HepG2 (cell line): ENCODE measurements at regions not wholly inside any gene's neighbourhood (a gene's known extent, or its start where the extent isn't known, plus 50 kb on each side); places are given as distances from the start of the nearest gene placed in this dataset.
A peak's percentile ranks its signal among the peaks of the same experiment; 100 is the strongest.

Experiments used
- CEBPG ChIP-seq: IDR thresholded peaks from 2 replicates; pipeline ENCODE4 v1.6.1; 2016
- ELK4 ChIP-seq: sonication (generic); formaldehyde crosslinking; IDR thresholded peaks from 2 replicates; pipeline ENCODE4 v1.9.0; 2021; ENCODE audit warnings: missing genetic modification reagents, borderline replicate concordance
- ESRRA ChIP-seq: sonication (generic); formaldehyde crosslinking; IDR thresholded peaks from 2 replicates; pipeline ENCODE4 v1.5.1; 2020; ENCODE audit warnings: mild to moderate bottlenecking, low read depth, missing genetic modification reagents
- MXD3 ChIP-seq: IDR thresholded peaks from 2 replicates; pipeline ENCODE4 v1.6.1; 2016; ENCODE audit warnings: mild to moderate bottlenecking, missing biosample characterization, missing genetic modification reagents
- NPAS2 ChIP-seq: sonication (generic); formaldehyde crosslinking; IDR thresholded peaks from 2 replicates; pipeline ENCODE4 v1.8.0; 2022; ENCODE audit warnings: mild to moderate bottlenecking, missing genetic modification reagents, borderline replicate concordance
- NR0B2 ChIP-seq: sonication (generic); formaldehyde crosslinking; IDR thresholded peaks from 2 replicates; pipeline ENCODE4 v1.4.0; 2020; ENCODE audit warnings: mild to moderate bottlenecking, missing genetic modification reagents
- REST ChIP-seq, 2 experiments: IDR thresholded peaks; 2 replicates each; pipeline ENCODE4 v1.6.1; 2011 to 2012; ENCODE audit warnings: low read length in 2 of 2, borderline replicate concordance in 1 of 2, low read depth in 1 of 2, mild to moderate bottlenecking in 1 of 2, moderate library complexity in 1 of 2
- TBX2 ChIP-seq: sonication (generic); formaldehyde crosslinking; IDR thresholded peaks from 2 replicates; pipeline ENCODE4 v1.5.0; 2020; ENCODE audit warnings: missing genetic modification reagents, mild to moderate bottlenecking, borderline replicate concordance
- U2AF1 ChIP-seq: fragments of 200-400 bp; formaldehyde crosslinking; optimal IDR thresholded peaks from 2 replicates; pipeline ENCODE3; 2017; ENCODE audit warnings: mild to moderate bottlenecking, low read depth, low read length
- ZBTB38 ChIP-seq: sonication (generic); formaldehyde crosslinking; IDR thresholded peaks from 2 replicates; pipeline ENCODE4 v1.5.1; 2020; ENCODE audit warnings: mild to moderate bottlenecking, missing genetic modification reagents
- ZBTB46 ChIP-seq: sonication (generic); formaldehyde crosslinking; IDR thresholded peaks from 2 replicates; pipeline ENCODE4 v1.4.0; 2020; ENCODE audit warnings: mild to moderate bottlenecking, missing genetic modification reagents, borderline replicate concordance
- ZFP37 ChIP-seq: sonication (generic); formaldehyde crosslinking; IDR thresholded peaks from 2 replicates; pipeline ENCODE4 v1.4.0; 2020; ENCODE audit warnings: missing genetic modification reagents, borderline replicate concordance
- ZKSCAN5 ChIP-seq: sonication (generic); formaldehyde crosslinking; IDR thresholded peaks from 2 replicates; pipeline ENCODE4 v1.5.1; 2020; ENCODE audit warnings: mild to moderate bottlenecking, missing genetic modification reagents
- ZNF251 ChIP-seq: sonication (generic); formaldehyde crosslinking; IDR thresholded peaks from 2 replicates; pipeline ENCODE4 v1.9.0; 2021; ENCODE audit warnings: mild to moderate bottlenecking, missing genetic modification reagents
- ZNF280B ChIP-seq: sonication (generic); formaldehyde crosslinking; IDR thresholded peaks from 2 replicates; pipeline ENCODE4 v1.5.0; 2020; ENCODE audit warnings: missing genetic modification reagents, mild to moderate bottlenecking, borderline replicate concordance
- ZNF292 ChIP-seq: sonication (generic); formaldehyde crosslinking; IDR thresholded peaks from 2 replicates; pipeline ENCODE4 v1.8.1; 2022; ENCODE audit warnings: mild to moderate bottlenecking, low read depth, missing genetic modification reagents, borderline replicate concordance
- ZNF383 ChIP-seq: sonication (generic); formaldehyde crosslinking; IDR thresholded peaks from 2 replicates; pipeline ENCODE4 v1.4.0; 2020; ENCODE audit warnings: missing genetic modification reagents, mild to moderate bottlenecking, borderline replicate concordance
- ZNF484 ChIP-seq: sonication (generic); formaldehyde crosslinking; IDR thresholded peaks from 2 replicates; pipeline ENCODE4 v1.5.1; 2020; ENCODE audit warnings: mild to moderate bottlenecking, low read depth, missing genetic modification reagents, borderline replicate concordance
- ZNF724P ChIP-seq: sonication (generic); formaldehyde crosslinking; IDR thresholded peaks from 2 replicates; pipeline ENCODE4 v1.8.0; 2022; ENCODE audit warnings: missing genetic modification reagents, borderline replicate concordance

GRCh38 chr20:61120595-61121515 is 131.2 kb upstream of the CDH4 start (continued):
- no peak for TF ChIP-seq ZBTB46 (CRISPR knock-in tag)
- no peak for TF ChIP-seq ZNF280B (CRISPR knock-in tag)
- TF ChIP-seq ZKSCAN5 (CRISPR knock-in tag) = no peak
- no peak for TF ChIP-seq ZNF383 (CRISPR knock-in tag)
- no peak for TF ChIP-seq REST (IDR thresholded peaks at IDR 0.05; ENCODE audit: borderline replicate concordance in 1 of 2, low read depth in 1 of 2, low read length in 2 of 2)
- no peak for TF ChIP-seq ZBTB38 (CRISPR knock-in tag)
- no peak for TF ChIP-seq ZNF292 (CRISPR knock-in tag)
- TF ChIP-seq NR0B2 = no peak
- peak; percentile 52 for TF ChIP-seq CEBPG (CRISPR knock-in tag)
- no peak for TF ChIP-seq ZFP37 (CRISPR knock-in tag)
- no peak for TF ChIP-seq NPAS2 (CRISPR knock-in tag)
- TF ChIP-seq U2AF1 = no peak
- TF ChIP-seq ZNF484 (CRISPR knock-in tag) = no peak
- TF ChIP-seq TBX2 (CRISPR knock-in tag) = no peak
- no peak for TF ChIP-seq ELK4 (CRISPR knock-in tag)
- TF ChIP-seq ZNF724P (CRISPR knock-in tag) = no peak
- no peak for TF ChIP-seq ESRRA
- no peak for TF ChIP-seq MXD3
- TF ChIP-seq ZNF251 = no peak
